ENCODE measurements at regions not wholly inside any gene's neighbourhood (a gene's known extent, or its start where the extent isn't known, plus 50 kb on each side); places are given as distances from the start of the nearest gene placed in this dataset.

DNA sequence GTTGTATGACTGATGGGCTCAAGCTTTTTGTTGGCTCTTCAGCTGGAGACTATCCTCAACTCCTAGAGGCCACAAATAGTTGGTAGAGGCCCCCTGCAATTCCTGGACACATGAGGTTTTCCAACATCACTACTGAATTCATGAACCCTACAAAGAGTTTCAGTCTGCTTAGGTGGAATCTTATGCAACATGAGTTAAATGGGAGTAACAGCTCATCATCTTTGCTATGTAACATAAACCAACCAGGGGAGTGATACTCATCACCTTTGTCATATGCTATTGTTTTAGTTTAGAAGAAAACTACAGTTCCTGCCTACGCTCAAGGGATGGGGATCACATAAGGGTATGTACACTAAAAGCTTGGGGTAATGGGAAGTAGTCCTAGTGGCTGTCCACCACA lies 729.4 kb downstream of the SORCS1 start:
- TF ChIP-seq, protein P1, sequence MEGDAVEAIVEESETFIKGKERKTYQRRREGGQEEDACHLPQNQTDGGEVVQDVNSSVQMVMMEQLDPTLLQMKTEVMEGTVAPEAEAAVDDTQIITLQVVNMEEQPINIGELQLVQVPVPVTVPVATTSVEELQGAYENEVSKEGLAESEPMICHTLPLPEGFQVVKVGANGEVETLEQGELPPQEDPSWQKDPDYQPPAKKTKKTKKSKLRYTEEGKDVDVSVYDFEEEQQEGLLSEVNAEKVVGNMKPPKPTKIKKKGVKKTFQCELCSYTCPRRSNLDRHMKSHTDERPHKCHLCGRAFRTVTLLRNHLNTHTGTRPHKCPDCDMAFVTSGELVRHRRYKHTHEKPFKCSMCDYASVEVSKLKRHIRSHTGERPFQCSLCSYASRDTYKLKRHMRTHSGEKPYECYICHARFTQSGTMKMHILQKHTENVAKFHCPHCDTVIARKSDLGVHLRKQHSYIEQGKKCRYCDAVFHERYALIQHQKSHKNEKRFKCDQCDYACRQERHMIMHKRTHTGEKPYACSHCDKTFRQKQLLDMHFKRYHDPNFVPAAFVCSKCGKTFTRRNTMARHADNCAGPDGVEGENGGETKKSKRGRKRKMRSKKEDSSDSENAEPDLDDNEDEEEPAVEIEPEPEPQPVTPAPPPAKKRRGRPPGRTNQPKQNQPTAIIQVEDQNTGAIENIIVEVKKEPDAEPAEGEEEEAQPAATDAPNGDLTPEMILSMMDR (IDR thresholded peaks at IDR 0.05): no peak
- no peak for TF ChIP-seq MAFK (IDR thresholded peaks at IDR 0.05; ENCODE audit: partially characterized antibody)
- TF ChIP-seq RCOR1 (IDR thresholded peaks at IDR 0.05; ENCODE audit: low read depth, low read length): no peak
- TF ChIP-seq MAZ (IDR thresholded peaks at IDR 0.05; ENCODE audit: borderline replicate concordance, low read depth, low read length): no peak
- TF ChIP-seq, protein P2, sequence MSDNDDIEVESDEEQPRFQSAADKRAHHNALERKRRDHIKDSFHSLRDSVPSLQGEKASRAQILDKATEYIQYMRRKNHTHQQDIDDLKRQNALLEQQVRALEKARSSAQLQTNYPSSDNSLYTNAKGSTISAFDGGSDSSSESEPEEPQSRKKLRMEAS (IDR thresholded peaks at IDR 0.05): no peak
- no peak for TF ChIP-seq ZC3H11A (IDR thresholded peaks at IDR 0.05)
- TF ChIP-seq, protein P3, sequence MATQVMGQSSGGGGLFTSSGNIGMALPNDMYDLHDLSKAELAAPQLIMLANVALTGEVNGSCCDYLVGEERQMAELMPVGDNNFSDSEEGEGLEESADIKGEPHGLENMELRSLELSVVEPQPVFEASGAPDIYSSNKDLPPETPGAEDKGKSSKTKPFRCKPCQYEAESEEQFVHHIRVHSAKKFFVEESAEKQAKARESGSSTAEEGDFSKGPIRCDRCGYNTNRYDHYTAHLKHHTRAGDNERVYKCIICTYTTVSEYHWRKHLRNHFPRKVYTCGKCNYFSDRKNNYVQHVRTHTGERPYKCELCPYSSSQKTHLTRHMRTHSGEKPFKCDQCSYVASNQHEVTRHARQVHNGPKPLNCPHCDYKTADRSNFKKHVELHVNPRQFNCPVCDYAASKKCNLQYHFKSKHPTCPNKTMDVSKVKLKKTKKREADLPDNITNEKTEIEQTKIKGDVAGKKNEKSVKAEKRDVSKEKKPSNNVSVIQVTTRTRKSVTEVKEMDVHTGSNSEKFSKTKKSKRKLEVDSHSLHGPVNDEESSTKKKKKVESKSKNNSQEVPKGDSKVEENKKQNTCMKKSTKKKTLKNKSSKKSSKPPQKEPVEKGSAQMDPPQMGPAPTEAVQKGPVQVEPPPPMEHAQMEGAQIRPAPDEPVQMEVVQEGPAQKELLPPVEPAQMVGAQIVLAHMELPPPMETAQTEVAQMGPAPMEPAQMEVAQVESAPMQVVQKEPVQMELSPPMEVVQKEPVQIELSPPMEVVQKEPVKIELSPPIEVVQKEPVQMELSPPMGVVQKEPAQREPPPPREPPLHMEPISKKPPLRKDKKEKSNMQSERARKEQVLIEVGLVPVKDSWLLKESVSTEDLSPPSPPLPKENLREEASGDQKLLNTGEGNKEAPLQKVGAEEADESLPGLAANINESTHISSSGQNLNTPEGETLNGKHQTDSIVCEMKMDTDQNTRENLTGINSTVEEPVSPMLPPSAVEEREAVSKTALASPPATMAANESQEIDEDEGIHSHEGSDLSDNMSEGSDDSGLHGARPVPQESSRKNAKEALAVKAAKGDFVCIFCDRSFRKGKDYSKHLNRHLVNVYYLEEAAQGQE (IDR thresholded peaks at IDR 0.05): no peak
- no peak for TF ChIP-seq ZNF302 (CRISPR knock-in tag; IDR thresholded peaks at IDR 0.05)
- TF ChIP-seq EP300 (IDR thresholded peaks at IDR 0.05): no peak
- TF ChIP-seq CEBPB (IDR thresholded peaks at IDR 0.05): no peak
- no peak for TF ChIP-seq POLR2A (IDR thresholded peaks at IDR 0.05; ENCODE audit: low read length)
- TF ChIP-seq, protein P4, sequence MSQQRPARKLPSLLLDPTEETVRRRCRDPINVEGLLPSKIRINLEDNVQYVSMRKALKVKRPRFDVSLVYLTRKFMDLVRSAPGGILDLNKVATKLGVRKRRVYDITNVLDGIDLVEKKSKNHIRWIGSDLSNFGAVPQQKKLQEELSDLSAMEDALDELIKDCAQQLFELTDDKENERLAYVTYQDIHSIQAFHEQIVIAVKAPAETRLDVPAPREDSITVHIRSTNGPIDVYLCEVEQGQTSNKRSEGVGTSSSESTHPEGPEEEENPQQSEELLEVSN (IDR thresholded peaks at IDR 0.05; ENCODE audit: borderline replicate concordance, low read depth): no peak
- no peak for TF ChIP-seq CHD4 (IDR thresholded peaks at IDR 0.05; ENCODE audit: borderline replicate concordance)
- no peak for TF ChIP-seq ZSCAN20 (CRISPR knock-in tag; IDR thresholded peaks at IDR 0.05)
